Osteoblast (primary cell): ENCODE measurements at regions not wholly inside any gene's neighbourhood (a gene's known extent, or its start where the extent isn't known, plus 50 kb on each side); places are given as distances from the start of the nearest gene placed in this dataset.

Experiments
- DNase-seq: peaks from one replicate; pipeline ENCODE4 v3.0.0; 2011; ENCODE audit warnings: low spot score, mixed read lengths; ENCODE audit not compliant: insufficient read length; ENCODE audit errors: missing footprints
- H2AFZ ChIP-seq: 2 replicates; pipeline ENCODE4 v1.6.0; 2011; ENCODE audit warnings: mild to moderate bottlenecking, low read length
- H3K27ac ChIP-seq: 2 replicates; pipeline ENCODE4 v1.5.1; 2011; ENCODE audit warnings: mild to moderate bottlenecking, low read depth, low read length, moderate library complexity
- H3K27me3 ChIP-seq: 2 replicates; pipeline ENCODE4 v1.6.0; 2012; ENCODE audit warnings: mild to moderate bottlenecking, control low read depth, inconsistent platforms, low read length, moderate library complexity; ENCODE audit not compliant: insufficient read depth
- H3K36me3 ChIP-seq: 2 replicates; pipeline ENCODE4 v1.5.1; 2011; ENCODE audit warnings: mild to moderate bottlenecking, low read length, control low read depth, moderate library complexity; ENCODE audit not compliant: insufficient read depth
- H3K4me1 ChIP-seq: 2 replicates; pipeline ENCODE4 v1.5.1; 2011; ENCODE audit warnings: mild to moderate bottlenecking, low read length, control low read depth, moderate library complexity; ENCODE audit not compliant: insufficient read depth
- H3K4me2 ChIP-seq: 2 replicates; pipeline ENCODE4 v1.6.0; 2011; ENCODE audit warnings: mild to moderate bottlenecking, low read length; ENCODE audit not compliant: insufficient read depth
- H3K4me3 ChIP-seq: fragments of 200-600 bp; sonication (generic); 3 replicates; pipeline ENCODE4 v1.5.1; 2012; ENCODE audit warnings: mild to moderate bottlenecking, low read length, inconsistent platforms; ENCODE audit not compliant: insufficient read depth
- H3K79me2 ChIP-seq: 2 replicates; pipeline ENCODE4 v1.6.0; 2012; ENCODE audit warnings: mild to moderate bottlenecking, low read length, control low read depth, inconsistent platforms; ENCODE audit not compliant: insufficient read depth
- H3K9me3 ChIP-seq: 2 replicates; pipeline ENCODE4 v1.5.1; 2011; ENCODE audit warnings: low read depth, low read length, control low read depth
- H4K20me1 ChIP-seq: 2 replicates; pipeline ENCODE4 v1.6.0; 2012; ENCODE audit warnings: mild to moderate bottlenecking, low read length, control low read depth; ENCODE audit not compliant: insufficient read depth
- TF ChIP-seq, protein P1 (sequence below): IDR thresholded peaks from 2 replicates; pipeline ENCODE4 v1.5.1; 2011; ENCODE audit warnings: mild to moderate bottlenecking, low read depth, low read length, moderate library complexity; ENCODE audit errors: extremely low read depth

DNA sequence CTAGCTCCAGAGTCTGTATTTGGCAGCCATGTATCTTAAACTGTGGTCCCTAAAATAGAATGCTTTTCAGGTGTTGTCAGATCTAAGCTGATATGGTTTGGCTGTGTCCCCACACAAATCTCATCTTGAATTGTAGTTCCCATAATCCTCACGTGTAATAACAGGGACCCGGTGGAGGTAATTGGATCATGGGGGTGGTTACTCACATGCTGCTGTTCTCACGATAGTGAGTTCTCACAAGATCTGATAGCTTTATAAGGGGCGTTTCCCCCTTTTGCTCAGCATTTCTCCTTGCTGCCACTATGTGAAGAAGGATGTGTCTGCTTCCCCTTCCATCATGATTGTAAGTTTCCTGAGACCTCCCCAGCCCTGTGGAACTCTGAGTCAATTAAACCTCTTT lies 199.9 kb upstream of the ISX start:
- H3K27me3 ChIP-seq: no peaks in the 10 kb centered on the region
- DNase-seq: no peak
- no peak overlapping the region for H3K4me2 ChIP-seq
- peaks cover 4% of the 10 kb centered on the region for H3K4me1 ChIP-seq
- no peaks in the 10 kb centered on the region for H3K9me3 ChIP-seq
- no peak overlapping the region for H3K27ac ChIP-seq
- H2AFZ ChIP-seq: no peak overlapping the region
- TF ChIP-seq, protein P1, sequence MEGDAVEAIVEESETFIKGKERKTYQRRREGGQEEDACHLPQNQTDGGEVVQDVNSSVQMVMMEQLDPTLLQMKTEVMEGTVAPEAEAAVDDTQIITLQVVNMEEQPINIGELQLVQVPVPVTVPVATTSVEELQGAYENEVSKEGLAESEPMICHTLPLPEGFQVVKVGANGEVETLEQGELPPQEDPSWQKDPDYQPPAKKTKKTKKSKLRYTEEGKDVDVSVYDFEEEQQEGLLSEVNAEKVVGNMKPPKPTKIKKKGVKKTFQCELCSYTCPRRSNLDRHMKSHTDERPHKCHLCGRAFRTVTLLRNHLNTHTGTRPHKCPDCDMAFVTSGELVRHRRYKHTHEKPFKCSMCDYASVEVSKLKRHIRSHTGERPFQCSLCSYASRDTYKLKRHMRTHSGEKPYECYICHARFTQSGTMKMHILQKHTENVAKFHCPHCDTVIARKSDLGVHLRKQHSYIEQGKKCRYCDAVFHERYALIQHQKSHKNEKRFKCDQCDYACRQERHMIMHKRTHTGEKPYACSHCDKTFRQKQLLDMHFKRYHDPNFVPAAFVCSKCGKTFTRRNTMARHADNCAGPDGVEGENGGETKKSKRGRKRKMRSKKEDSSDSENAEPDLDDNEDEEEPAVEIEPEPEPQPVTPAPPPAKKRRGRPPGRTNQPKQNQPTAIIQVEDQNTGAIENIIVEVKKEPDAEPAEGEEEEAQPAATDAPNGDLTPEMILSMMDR: no peak
- H3K79me2 ChIP-seq: no peaks in the 10 kb centered on the region
- H4K20me1 ChIP-seq: no peaks in the 10 kb centered on the region
- H3K4me3 ChIP-seq: no peak overlapping the region
- H3K36me3 ChIP-seq: no peaks in the 10 kb centered on the region

DNA sequence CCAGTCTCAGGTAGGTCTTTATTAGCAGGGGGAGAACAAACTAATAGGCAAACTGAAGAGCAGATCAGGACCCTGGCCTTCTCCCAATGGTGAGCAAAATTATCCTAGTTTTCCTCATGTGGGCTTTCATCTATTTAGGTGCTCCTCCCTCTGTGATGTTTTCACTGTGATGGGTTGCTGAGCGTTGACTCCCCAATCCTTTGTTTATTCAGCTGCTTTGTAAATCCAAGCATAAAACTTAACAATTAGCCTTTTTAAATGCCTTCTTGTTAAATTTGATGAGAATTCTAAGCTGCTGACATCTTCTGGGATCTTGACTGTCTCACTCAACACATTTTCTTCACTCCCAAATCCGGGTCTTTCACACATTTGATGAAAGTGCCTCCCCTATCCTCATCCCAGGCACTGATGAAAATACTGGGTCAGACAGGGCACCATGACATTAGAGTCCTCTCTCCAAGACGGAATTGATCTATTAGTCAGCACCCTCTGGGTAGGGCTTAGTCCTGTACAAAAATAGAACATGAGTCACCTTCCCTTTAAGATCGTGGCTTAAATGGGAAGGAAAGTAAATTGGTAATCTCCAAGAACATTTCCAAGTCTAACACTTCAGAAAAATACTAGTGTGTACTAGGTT lies 199.3 kb upstream of the ISX start:
- H3K4me1 ChIP-seq: peaks cover 4% of the 10 kb centered on the region
- H3K79me2 ChIP-seq: no peaks in the 10 kb centered on the region
- TF ChIP-seq, protein P1: no peak
- no peaks in the 10 kb centered on the region for H3K9me3 ChIP-seq
- H3K27me3 ChIP-seq: no peaks in the 10 kb centered on the region
- H3K36me3 ChIP-seq: no peaks in the 10 kb centered on the region
- H4K20me1 ChIP-seq: no peaks in the 10 kb centered on the region
- H3K4me2 ChIP-seq: peak overlapping the region; percentile 30
- peak overlapping the region; percentile 47 for H2AFZ ChIP-seq
- no peak overlapping the region for H3K4me3 ChIP-seq
- no peak overlapping the region for H3K27ac ChIP-seq
- DNase-seq: no peak

DNA sequence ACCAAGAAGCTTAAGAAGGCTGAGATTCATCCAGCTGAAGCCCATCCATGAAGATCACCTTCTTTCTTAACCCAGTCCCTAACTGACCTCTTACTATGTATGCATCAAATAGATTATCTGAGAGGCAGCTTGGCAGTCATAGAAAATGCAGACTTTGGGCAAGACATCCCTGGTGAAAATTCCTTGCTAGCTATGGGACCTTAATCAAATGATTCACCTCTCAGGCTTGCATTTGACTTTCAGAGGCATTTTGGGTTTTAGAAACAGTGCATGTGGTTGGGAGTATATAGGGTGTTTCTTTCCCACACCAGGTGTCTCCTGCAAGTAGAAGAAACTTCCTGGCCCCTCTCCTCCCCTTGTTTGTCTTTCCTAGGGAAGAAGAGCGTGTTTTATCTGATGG lies 188.5 kb upstream of the ISX start:
- Histone ChIP-seq H3K4me1 (peaks cover 10% of the 10 kb centered on the region), H3K27ac (no peak overlapping the region), H3K9me3 (no peaks in the 10 kb centered on the region), H2AFZ (no peak overlapping the region), H3K36me3 (no peaks in the 10 kb centered on the region), H3K4me3 (no peak overlapping the region), H4K20me1 (no peaks in the 10 kb centered on the region), H3K4me2 (no peak overlapping the region), H3K79me2 (no peaks in the 10 kb centered on the region), H3K27me3 (no peaks in the 10 kb centered on the region)
- TF ChIP-seq, protein P1: no peak
- DNase-seq: no peak

DNA sequence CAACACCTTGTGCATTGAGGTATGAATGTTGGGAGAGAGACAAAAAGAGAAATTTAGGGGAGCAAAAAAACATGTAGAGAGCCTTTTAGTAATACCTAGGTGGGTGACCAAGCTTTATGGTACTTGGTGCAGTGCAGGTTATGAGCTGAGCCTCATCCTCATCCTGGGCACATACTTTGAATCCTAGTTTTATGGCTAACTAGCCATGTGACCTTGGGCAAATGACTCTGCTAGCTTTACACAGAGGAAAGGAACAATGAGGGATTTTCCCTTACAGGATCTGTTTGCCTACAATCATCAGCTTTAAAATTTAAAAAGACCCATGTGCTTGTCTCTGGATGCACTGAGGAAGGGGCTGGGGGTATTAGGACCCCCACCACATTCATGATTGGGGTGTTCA lies 187.8 kb upstream of the ISX start:
- H3K79me2 ChIP-seq: no peaks in the 10 kb centered on the region
- H3K36me3 ChIP-seq: no peaks in the 10 kb centered on the region
- no peak overlapping the region for H3K4me3 ChIP-seq
- H3K27me3 ChIP-seq: no peaks in the 10 kb centered on the region
- H3K9me3 ChIP-seq: no peaks in the 10 kb centered on the region
- peaks cover 10% of the 10 kb centered on the region for H3K4me1 ChIP-seq
- TF ChIP-seq, protein P1: no peak
- H2AFZ ChIP-seq: no peak overlapping the region
- DNase-seq: no peak
- H4K20me1 ChIP-seq: no peaks in the 10 kb centered on the region
- no peak overlapping the region for H3K27ac ChIP-seq
- H3K4me2 ChIP-seq: no peak overlapping the region
